Breast epithelium (tissue), 4 donors: ENCODE measurements at regions not wholly inside any gene's neighbourhood (a gene's known extent, or its start where the extent isn't known, plus 50 kb on each side); places are given as distances from the start of the nearest gene placed in this dataset.
A peak's percentile ranks its signal among the peaks of the same experiment; 100 is the strongest.

ENCODE experiments used
- DNase-seq, 2 donors: peaks; one replicate each; pipeline ENCODE4 v3.0.0-alpha.2; 2019; ENCODE audit warnings: low spot score in 2 of 2
- H3K27ac ChIP-seq, 2 donors: fragments of 200-600 bp; sonication (generic) in 1 of 2; one replicate each; pipeline ENCODE4 v1.5.1; 2016 to 2019; ENCODE audit warnings: mild to moderate bottlenecking in 1 of 2
- H3K27me3 ChIP-seq, 2 donors: fragments of 200-600 bp; sonication (generic) in 1 of 2; one replicate each; pipeline versions ENCODE4 v1.5.1 to v1.6.0; 2017 to 2019; ENCODE audit warnings: control low read depth in 1 of 2, mild to moderate bottlenecking in 1 of 2
- H3K36me3 ChIP-seq: fragments of 200-600 bp; one replicate; pipeline ENCODE4 v1.5.1; 2019
- H3K4me1 ChIP-seq, 2 donors: fragments of 200-600 bp; sonication (generic); one replicate each; pipeline ENCODE4 v1.5.1; 2016 to 2019; ENCODE audit warnings: control low read depth in 1 of 2
- H3K4me3 ChIP-seq, 3 donors: fragments of 200-600 bp; sonication (generic); 1 replicate in 2 of 3; 2 replicates in 1 of 3; pipeline ENCODE4 v1.5.1; 2016 to 2019; ENCODE audit warnings: mild to moderate bottlenecking in 3 of 3, moderate library complexity in 2 of 3
- H3K9me3 ChIP-seq, 2 donors: fragments of 200-600 bp; sonication (generic) in 1 of 2; one replicate each; pipeline ENCODE4 v1.5.1; 2016 to 2019; ENCODE audit warnings: control low read depth in 1 of 2
- POLR2A ChIP-seq: fragments of 450-650 bp; IDR thresholded peaks from one replicate; pipeline ENCODE4 v1.6.1; 2016; ENCODE audit warnings: antibody characterized with exemption, mild to moderate bottlenecking, moderate library complexity
- POLR2AphosphoS5 ChIP-seq, 3 donors: sonication (generic); formaldehyde crosslinking; IDR thresholded peaks; one replicate each; pipeline ENCODE4 v1.6.1; 2017; ENCODE audit warnings: antibody characterized with exemption in 3 of 3
- intact Hi-C: fragments of 100-400 bp; cut with DNase I; formaldehyde crosslinking; loops from one replicate; pipeline ENCODE4 v1.15.1; 2023; ENCODE audit warnings: low total_unique reads
- TF ChIP-seq, protein P1 (sequence below), 3 donors: fragments of 450-650 bp; IDR thresholded peaks; one replicate each; pipeline ENCODE4 v1.5.1; 2016 to 2017; ENCODE audit warnings: antibody characterized with exemption in 3 of 3, mild to moderate bottlenecking in 3 of 3, moderate library complexity in 3 of 3

DNA sequence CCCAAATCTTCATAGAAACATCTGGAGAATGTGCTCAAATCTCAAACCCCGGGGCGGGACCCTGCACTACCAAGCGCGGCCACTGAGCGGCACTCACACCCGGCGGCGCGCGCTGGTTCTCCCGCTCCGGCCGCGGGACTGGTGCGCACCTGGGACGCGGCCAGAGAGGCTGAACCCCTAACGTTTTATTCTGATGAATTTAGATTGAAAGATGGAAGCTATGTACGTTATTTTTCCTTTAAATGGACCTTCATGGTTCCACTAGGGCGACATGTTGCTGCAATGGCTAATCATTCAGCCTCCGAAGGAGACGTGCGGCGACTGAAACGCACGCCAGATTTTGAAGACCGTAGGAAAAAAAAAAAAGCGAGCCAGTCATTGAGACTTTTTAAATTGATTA, 107.0 kb upstream of the INSIG1 start:
- H3K27me3 ChIP-seq: no peaks in the 10 kb centered on the region
- TF ChIP-seq, protein P1, sequence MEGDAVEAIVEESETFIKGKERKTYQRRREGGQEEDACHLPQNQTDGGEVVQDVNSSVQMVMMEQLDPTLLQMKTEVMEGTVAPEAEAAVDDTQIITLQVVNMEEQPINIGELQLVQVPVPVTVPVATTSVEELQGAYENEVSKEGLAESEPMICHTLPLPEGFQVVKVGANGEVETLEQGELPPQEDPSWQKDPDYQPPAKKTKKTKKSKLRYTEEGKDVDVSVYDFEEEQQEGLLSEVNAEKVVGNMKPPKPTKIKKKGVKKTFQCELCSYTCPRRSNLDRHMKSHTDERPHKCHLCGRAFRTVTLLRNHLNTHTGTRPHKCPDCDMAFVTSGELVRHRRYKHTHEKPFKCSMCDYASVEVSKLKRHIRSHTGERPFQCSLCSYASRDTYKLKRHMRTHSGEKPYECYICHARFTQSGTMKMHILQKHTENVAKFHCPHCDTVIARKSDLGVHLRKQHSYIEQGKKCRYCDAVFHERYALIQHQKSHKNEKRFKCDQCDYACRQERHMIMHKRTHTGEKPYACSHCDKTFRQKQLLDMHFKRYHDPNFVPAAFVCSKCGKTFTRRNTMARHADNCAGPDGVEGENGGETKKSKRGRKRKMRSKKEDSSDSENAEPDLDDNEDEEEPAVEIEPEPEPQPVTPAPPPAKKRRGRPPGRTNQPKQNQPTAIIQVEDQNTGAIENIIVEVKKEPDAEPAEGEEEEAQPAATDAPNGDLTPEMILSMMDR (IDR thresholded peaks at IDR 0.05): peak; percentile 87 to 89 (median 89)
- TF ChIP-seq POLR2AphosphoS5 (IDR thresholded peaks at IDR 0.05) (no peak), POLR2A (no peak)
- intact Hi-C loops: no loop called here

DNA sequence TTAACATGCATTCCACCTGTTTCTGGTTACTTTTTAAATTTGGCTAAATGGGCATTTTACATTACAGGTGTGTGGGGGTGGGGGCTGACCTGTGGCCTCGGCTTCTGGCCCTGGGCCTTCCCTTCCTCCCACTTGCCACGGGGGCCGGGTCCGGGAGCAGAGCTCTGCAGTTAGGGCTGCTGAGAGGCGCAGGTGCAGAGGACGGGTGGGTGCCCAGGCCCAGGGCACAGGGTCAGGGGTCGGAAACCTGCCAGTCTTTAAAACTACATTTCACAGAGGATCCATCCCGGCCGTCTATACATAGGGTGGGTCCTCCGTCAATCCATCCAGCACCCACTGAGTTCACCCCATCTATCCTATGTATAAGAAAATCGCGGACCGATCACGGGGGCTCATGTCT, 106.5 kb upstream of the INSIG1 start:
- intact Hi-C loops: no loop called here
- TF ChIP-seq POLR2AphosphoS5 (IDR thresholded peaks at IDR 0.05) (no peak), POLR2A (no peak)
- TF ChIP-seq, protein P1 (IDR thresholded peaks at IDR 0.05): no peak
- H3K9me3 ChIP-seq: peaks cover 1 to 10% of the 10 kb centered on the region in 2 donors

More for the DNA sequence above, 107.0 kb upstream of the INSIG1 start:
- Histone ChIP-seq H3K27ac (no peak overlapping the region), H3K36me3 (no peaks in the 10 kb centered on the region), H3K4me1 (no peaks in the 10 kb centered on the region), H3K9me3 (peaks cover 6 to 10% of the 10 kb centered on the region in 2 donors), H3K4me3 (peak overlapping the region in 1 of 3 donors; percentile 47)
- peak in 1 of 2 donors; percentile 44 for DNase-seq

DNA sequence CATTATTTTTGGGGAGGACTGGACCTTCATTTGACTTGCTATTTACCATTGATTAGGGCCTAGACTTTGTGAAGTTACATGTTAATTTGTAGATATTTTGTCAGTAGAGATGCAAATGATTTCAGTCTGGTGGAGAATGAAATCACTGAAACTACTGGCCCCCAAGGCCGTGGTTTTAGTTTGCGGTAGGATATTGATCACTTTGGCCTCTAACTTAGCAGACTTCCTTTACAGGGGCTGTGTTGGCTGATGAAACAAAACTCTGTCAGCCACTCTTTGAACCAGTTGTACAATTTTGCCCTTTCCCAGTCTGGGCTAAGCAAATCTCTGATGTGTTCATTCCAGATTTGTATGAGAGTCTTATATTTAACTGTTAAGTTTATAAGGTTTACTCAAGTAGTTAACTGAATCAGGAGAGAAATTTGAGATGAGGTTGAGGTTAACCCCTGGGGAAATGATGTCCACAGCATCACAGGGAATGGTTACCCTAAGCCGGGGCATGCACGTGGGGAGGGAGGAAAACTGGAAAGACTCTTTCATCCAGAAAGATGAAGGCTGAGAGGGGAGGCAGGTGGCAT, 105.7 kb upstream of the INSIG1 start:
- Histone ChIP-seq H3K4me1 (no peaks in the 10 kb centered on the region), H3K36me3 (no peaks in the 10 kb centered on the region), H3K4me3 (no peak overlapping the region), H3K9me3 (peaks cover 8 to 17% of the 10 kb centered on the region in 2 donors), H3K27ac (no peak overlapping the region), H3K27me3 (no peaks in the 10 kb centered on the region)
- DNase-seq: no peak
- intact Hi-C loops: no loop called here
- TF ChIP-seq POLR2A (no peak), POLR2AphosphoS5 (IDR thresholded peaks at IDR 0.05) (no peak)
- TF ChIP-seq, protein P1 (IDR thresholded peaks at IDR 0.05): no peak

More for the DNA sequence above, 106.5 kb upstream of the INSIG1 start:
- Histone ChIP-seq H3K4me1 (no peaks in the 10 kb centered on the region), H3K36me3 (no peaks in the 10 kb centered on the region), H3K27ac (no peak overlapping the region), H3K4me3 (no peak overlapping the region), H3K27me3 (no peaks in the 10 kb centered on the region)
- no peak for DNase-seq

DNA sequence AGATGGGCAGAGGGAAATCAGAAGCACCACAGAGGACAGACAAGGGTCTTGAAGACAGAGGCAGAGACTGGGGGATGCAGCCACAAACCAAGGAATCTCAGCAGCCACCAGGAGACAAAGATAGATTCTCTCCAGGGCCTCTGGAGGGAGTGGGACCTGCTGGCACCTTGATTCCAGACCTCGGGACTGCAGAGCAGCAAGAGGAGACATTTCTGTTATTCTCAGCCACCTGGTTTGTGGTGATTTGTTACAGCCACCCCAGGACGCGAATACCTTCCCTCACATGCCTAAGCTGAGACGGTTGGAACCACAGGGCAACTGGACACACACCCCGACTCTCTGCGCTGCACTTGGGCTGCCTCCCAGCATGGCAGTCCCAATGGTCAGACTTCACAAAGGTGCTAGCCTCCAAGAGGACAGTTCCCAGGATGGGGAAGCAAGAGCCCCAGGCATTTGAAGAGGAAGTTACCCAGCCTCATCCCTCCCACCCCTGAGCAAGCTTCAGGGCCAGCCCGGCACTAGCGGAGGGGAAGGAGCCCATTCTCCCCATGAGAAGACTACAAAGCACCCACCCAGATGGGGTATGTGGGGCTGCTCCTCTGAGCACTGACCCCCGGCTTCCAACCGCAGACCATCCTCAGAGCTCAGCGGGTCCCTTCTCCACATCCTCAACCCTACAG, 104.6 kb upstream of the INSIG1 start:
- TF ChIP-seq POLR2A (no peak), POLR2AphosphoS5 (IDR thresholded peaks at IDR 0.05) (no peak)
- TF ChIP-seq, protein P1 (IDR thresholded peaks at IDR 0.05): no peak
- DNase-seq: no peak
- Histone ChIP-seq H3K27me3 (no peaks in the 10 kb centered on the region), H3K4me3 (no peak overlapping the region), H3K9me3 (peaks cover 12 to 20% of the 10 kb centered on the region in 2 donors), H3K4me1 (no peaks in the 10 kb centered on the region), H3K36me3 (no peaks in the 10 kb centered on the region), H3K27ac (no peak overlapping the region)
- intact Hi-C loops: no loop called here

DNA sequence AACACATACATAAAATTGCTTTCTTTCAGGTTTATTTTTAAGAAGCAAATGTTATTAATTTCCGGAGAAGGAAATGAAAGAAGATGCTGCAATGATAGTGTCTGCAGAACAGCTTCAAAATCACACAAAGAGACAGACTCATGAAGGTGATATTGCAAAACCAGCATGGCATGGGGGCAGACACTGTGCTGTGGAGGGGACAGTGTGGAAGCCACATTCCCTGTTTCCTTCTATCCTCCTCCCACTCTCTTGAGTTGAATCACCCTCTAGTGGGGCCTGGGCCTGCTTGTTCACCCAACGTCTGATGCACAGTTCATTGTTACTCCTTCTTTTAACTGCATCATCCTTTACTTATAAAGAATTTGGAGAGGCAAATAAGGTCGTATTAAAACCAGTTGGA, 104.0 kb upstream of the INSIG1 start:
- Histone ChIP-seq H3K4me3 (no peak overlapping the region), H3K9me3 (peaks cover 14 to 20% of the 10 kb centered on the region in 2 donors), H3K36me3 (no peaks in the 10 kb centered on the region), H3K4me1 (no peaks in the 10 kb centered on the region), H3K27ac (no peak overlapping the region), H3K27me3 (no peaks in the 10 kb centered on the region)
- TF ChIP-seq, protein P1 (IDR thresholded peaks at IDR 0.05): no peak
- TF ChIP-seq POLR2A: no peak
- TF ChIP-seq POLR2AphosphoS5 (IDR thresholded peaks at IDR 0.05): no peak
- DNase-seq: no peak
- intact Hi-C loops: no loop called here
